HepG2 (cell line): ENCODE measurements at regions not wholly inside any gene's neighbourhood (a gene's known extent, or its start where the extent isn't known, plus 50 kb on each side); places are given as distances from the start of the nearest gene placed in this dataset.

Experiments
- ATAC-seq: fragments of 200-7000 bp; cut with Tn5 transposase; 3 replicates; pipeline ENCODE4 v1.9.1; 2020; ENCODE audit warnings: mild to moderate bottlenecking, moderate library complexity
- BruUV-seq: library from RNA; stranded (reverse); fragments of 400-500 nt; replicated peaks from 2 replicates; lab custom pipeline; 2021; lab: Mats Ljungman, UMichigan
- CTCF ChIA-PET: fragments of 300-600 bp; formaldehyde crosslinking; extraction: SDS; loops from one replicate; lab custom pipeline; 2021; ENCODE audit warnings: low total read pairs, inconsistent platforms, low intra/inter-chr PET ratio; lab: Yijun Ruan, JAX
- POLR2A ChIA-PET: fragments of 350-600 bp; sonication (Branson Sonifier 250); formaldehyde crosslinking; loops from one replicate; lab custom pipeline; 2020; ENCODE audit warnings: antibody characterized with exemption, inconsistent platforms; lab: Yijun Ruan, JAX
- DNase-seq: peaks from one replicate; pipeline ENCODE4 v3.0.0-alpha.2; 2015; ENCODE audit warnings: low spot score
- FAIRE-seq: peaks from 3 replicates; lab custom pipeline; 2011; peaks lifted over from hg19 to GRCh38; lab: Jason Lieb, UNC
- H2AFZ ChIP-seq: one replicate; pipeline ENCODE4 v1.6.1; 2011; ENCODE audit warnings: low read length, inconsistent platforms
- H3K27ac ChIP-seq: fragments of 300-600 bp; 3 replicates; pipeline ENCODE4 v1.8.0; 2011; ENCODE audit warnings: mixed run types, mild to moderate bottlenecking, mixed read lengths, low read length, inconsistent platforms; ENCODE audit not compliant: insufficient read depth; ENCODE audit errors: extremely low read length
- H3K27me3 ChIP-seq, 2 experiments: fragments of 200-600 bp in 1 of 2; 2 replicates in 1 of 2; 3 replicates in 1 of 2; pipeline versions ENCODE4 v1.6.0 to v1.8.0; 2011; ENCODE audit warnings: low read length in 2 of 2, mild to moderate bottlenecking in 2 of 2, moderate library complexity in 2 of 2, inconsistent platforms in 1 of 2; ENCODE audit not compliant: insufficient read depth in 2 of 2, control insufficient read depth in 1 of 2
- H3K36me3 ChIP-seq, 2 experiments: fragments of 200-600 bp in 1 of 2; replicated peaks in 1 of 2; 2 replicates in 1 of 2; 3 replicates in 1 of 2; pipeline versions ENCODE4 v1.5.1 to v1.8.0; 2011; ENCODE audit warnings: low read length in 2 of 2, inconsistent platforms in 1 of 2; ENCODE audit not compliant: insufficient read depth in 2 of 2, control insufficient read depth in 1 of 2
- H3K4me1 ChIP-seq: 2 replicates; pipeline ENCODE4 v1.5.1; 2012; ENCODE audit warnings: low read length, inconsistent platforms; ENCODE audit not compliant: insufficient read depth
- H3K4me2 ChIP-seq: 2 replicates; pipeline ENCODE4 v1.6.0; 2011; ENCODE audit warnings: low read depth, low read length, inconsistent platforms
- H3K4me3 ChIP-seq, 3 experiments: fragments of 200-600 bp in 1 of 3; sonication (generic), shearing (Covaris generic) in 1 of 3; replicated peaks in 1 of 3; 2 replicates each; pipeline ENCODE4 v1.5.1; 2011 to 2016; ENCODE audit warnings: low read length in 3 of 3, inconsistent platforms in 2 of 3, low read depth in 2 of 3, mild to moderate bottlenecking in 2 of 3, control low read depth in 1 of 3, mixed read lengths in 1 of 3; ENCODE audit not compliant: insufficient read depth in 1 of 3
- H3K79me2 ChIP-seq: one replicate; pipeline ENCODE4 v1.6.1; 2011; ENCODE audit warnings: low read length, inconsistent platforms; ENCODE audit not compliant: insufficient read depth
- H3K9ac ChIP-seq: 2 replicates; pipeline ENCODE4 v1.6.0; 2011; ENCODE audit warnings: mild to moderate bottlenecking, low read depth, low read length, inconsistent platforms; ENCODE audit not compliant: insufficient read depth
- H3K9me3 ChIP-seq: 2 replicates; pipeline ENCODE4 v1.5.1; 2012; ENCODE audit warnings: mild to moderate bottlenecking, low read length
- H4K20me1 ChIP-seq: 2 replicates; pipeline ENCODE4 v1.6.0; 2011; ENCODE audit warnings: inconsistent platforms, mild to moderate bottlenecking, low read length, moderate library complexity; ENCODE audit not compliant: insufficient read depth
- ATF2 ChIP-seq: sonication (generic); formaldehyde crosslinking; IDR thresholded peaks from 2 replicates; pipeline ENCODE4 v1.4.0; 2020; ENCODE audit warnings: missing genetic modification reagents
- ISL2 ChIP-seq: sonication (generic); formaldehyde crosslinking; IDR thresholded peaks from 2 replicates; pipeline ENCODE4 v1.5.0; 2020; ENCODE audit warnings: missing genetic modification reagents
- JUND ChIP-seq: sonication (generic); formaldehyde crosslinking; IDR thresholded peaks from 2 replicates; pipeline ENCODE4 v1.8.0; 2022; ENCODE audit warnings: mild to moderate bottlenecking, missing genetic modification reagents
- ONECUT2 ChIP-seq: sonication (generic); formaldehyde crosslinking; IDR thresholded peaks from 2 replicates; pipeline ENCODE4 v1.4.0; 2020; ENCODE audit warnings: missing genetic modification reagents
- RAD51 ChIP-seq: fragments of 450-650 bp; IDR thresholded peaks from 2 replicates; pipeline ENCODE4 v1.6.1; 2016; ENCODE audit warnings: borderline replicate concordance
- ZBTB2 ChIP-seq: sonication (generic); formaldehyde crosslinking; IDR thresholded peaks from 2 replicates; pipeline ENCODE4 v1.8.0; 2022; ENCODE audit warnings: low read depth, missing genetic modification reagents
- ZFP41 ChIP-seq: sonication (generic); formaldehyde crosslinking; IDR thresholded peaks from 2 replicates; pipeline ENCODE4 v1.4.0; 2020; ENCODE audit warnings: mild to moderate bottlenecking, missing genetic modification reagents, borderline replicate concordance
- ZFP91 ChIP-seq: sonication (generic); formaldehyde crosslinking; IDR thresholded peaks from 2 replicates; pipeline ENCODE4 v1.9.0; 2022; ENCODE audit warnings: missing genetic modification reagents, mild to moderate bottlenecking, borderline replicate concordance
- ZNF136 ChIP-seq: sonication (generic); formaldehyde crosslinking; IDR thresholded peaks from 2 replicates; pipeline ENCODE4 v1.8.1; 2022; ENCODE audit warnings: low read depth, mild to moderate bottlenecking, moderate library complexity, missing genetic modification reagents
- ZNF382 ChIP-seq: sonication (generic); formaldehyde crosslinking; IDR thresholded peaks from 2 replicates; pipeline ENCODE4 v1.5.0; 2020; ENCODE audit warnings: missing genetic modification reagents, mild to moderate bottlenecking, borderline replicate concordance
- ZNF598 ChIP-seq: sonication (generic); formaldehyde crosslinking; IDR thresholded peaks from 2 replicates; pipeline ENCODE4 v1.5.1; 2020; ENCODE audit warnings: mild to moderate bottlenecking, missing genetic modification reagents, borderline replicate concordance
- ZNF674 ChIP-seq: sonication (generic); formaldehyde crosslinking; IDR thresholded peaks from 2 replicates; pipeline ENCODE4 v1.5.0; 2020; ENCODE audit warnings: low read depth, mild to moderate bottlenecking, missing genetic modification reagents
- WGBS: methylation state at CpG from one replicate; pipeline ENCODE4 v1.1.6; 2017; ENCODE audit warnings: low lambda C conversion rate; 5-methylcytosine and 5-hydroxymethylcytosine counted together
- in situ Hi-C: cut with HindIII; loops from 2 replicates; pipeline ENCODE4 v1.10.0; 2017; ENCODE audit warnings: low pct_unique_long_range_greater_than_20kb; ENCODE audit not compliant: extremely low pct_ligation_motif_present
- intact Hi-C: fragments of 100-400 bp; cut with micrococcal nuclease; formaldehyde crosslinking; loops from one replicate; pipeline ENCODE4 v1.10.0; 2022; ENCODE audit not compliant: unreplicated experiment

- Histone ChIP-seq H3K9me3 (no peaks in the 10 kb centered on the region), H2AFZ (no peak overlapping the region), H3K4me3 (no peak overlapping the region), H3K27me3 (0 out of 5 replicates have a peak, but pooled peaks cover 0 to under 1% of the 10 kb centered on the region in 2 experiments), H3K27ac (no peak overlapping the region), H3K36me3 (no peaks in the 10 kb centered on the region), H3K9ac (no peak overlapping the region), H3K79me2 (no peaks in the 10 kb centered on the region), H4K20me1 (no peaks in the 10 kb centered on the region), H3K4me1 (no peaks in the 10 kb centered on the region), H3K4me2 (no peak overlapping the region)
- no peak for FAIRE-seq
- DNase-seq = no peak
- no TSS peak for BruUV-seq
- ChIA-PET CTCF (no interaction called here), POLR2A (no interaction called here)
- intact Hi-C loops = no loop called here
- TF ChIP-seq ZNF136 (CRISPR knock-in tag) = no peak
- TF ChIP-seq ATF2 (CRISPR knock-in tag) = no peak
- no peak for TF ChIP-seq ZFP91
- TF ChIP-seq JUND (CRISPR knock-in tag) = no peak
- no peak for TF ChIP-seq ZNF674 (CRISPR knock-in tag)
- TF ChIP-seq ZNF598 (CRISPR knock-in tag) = no peak
- no peak for TF ChIP-seq ZNF382 (CRISPR knock-in tag)
- TF ChIP-seq ZBTB2 = no peak
- no peak for TF ChIP-seq ISL2 (CRISPR knock-in tag)
- no peak for TF ChIP-seq ZFP41 (CRISPR knock-in tag)
- TF ChIP-seq RAD51 = no peak
- TF ChIP-seq ONECUT2 (CRISPR knock-in tag) = no peak
- in situ Hi-C loops = no loop called here
- WGBS = 1% methylated on average over 5 of the region's 5 CpGs
- no peak for ATAC-seq
Observed at GRCh38 chr6:19714434-19715166, 122.6 kb upstream of the ID4 start.
